ENCODE measurements at regions not wholly inside any gene's neighbourhood (a gene's known extent, or its start where the extent isn't known, plus 50 kb on each side); places are given as distances from the start of the nearest gene placed in this dataset.

- Mint-ChIP-seq H3K27me3 (no peaks in the 10 kb centered on the region), H3K4me3 (no peak overlapping the region), H3K27ac (no peak overlapping the region), H3K4me1 (peaks cover 11% of the 10 kb centered on the region), H3K9me3 (no peaks in the 10 kb centered on the region), H3K36me3 (ENCODE audit: low read depth) (no peaks in the 10 kb centered on the region)
- no peak for ATAC-seq (replicated peaks)
Measured at GRCh38 chr22:42330170-42330569, 59.7 kb upstream of the TCF20 start.

GRCh38 chr22:42329504-42329903, 59.1 kb upstream of the TCF20 start:
- H3K36me3 Mint-ChIP-seq (ENCODE audit: low read depth), result no peaks in the 10 kb centered on the region
- no peaks in the 10 kb centered on the region for H3K9me3 Mint-ChIP-seq
- no peaks in the 10 kb centered on the region for H3K27me3 Mint-ChIP-seq
- H3K4me3 Mint-ChIP-seq, result no peak overlapping the region
- H3K4me1 Mint-ChIP-seq, result peaks cover 13% of the 10 kb centered on the region
- no peak overlapping the region for H3K27ac Mint-ChIP-seq
- ATAC-seq (replicated peaks), result no peak

GRCh38 chr22:42328784-42329145, 58.3 kb upstream of the TCF20 start:
- no peaks in the 10 kb centered on the region for H3K27me3 Mint-ChIP-seq
- no peaks in the 10 kb centered on the region for H3K36me3 Mint-ChIP-seq (ENCODE audit: low read depth)
- H3K4me1 Mint-ChIP-seq, result peaks cover 15% of the 10 kb centered on the region
- no peaks in the 10 kb centered on the region for H3K9me3 Mint-ChIP-seq
- ATAC-seq (replicated peaks), result no peak
- peak overlapping the region; percentile 1 for H3K4me3 Mint-ChIP-seq
- H3K27ac Mint-ChIP-seq, result peak overlapping the region; percentile 7

- Mint-ChIP-seq H3K27ac (peak overlapping the region; percentile 7), H3K4me1 (peaks cover 15% of the 10 kb centered on the region), H3K4me3 (peak overlapping the region; percentile 1), H3K36me3 (ENCODE audit: low read depth) (no peaks in the 10 kb centered on the region), H3K9me3 (no peaks in the 10 kb centered on the region), H3K27me3 (no peaks in the 10 kb centered on the region)
- ATAC-seq (replicated peaks), result peak; percentile 81
Measured at GRCh38 chr22:42328130-42328783, 57.8 kb upstream of the TCF20 start.

- Mint-ChIP-seq H3K9me3 (no peaks in the 10 kb centered on the region), H3K27ac (peak overlapping the region; percentile 3), H3K27me3 (no peaks in the 10 kb centered on the region), H3K36me3 (ENCODE audit: low read depth) (no peaks in the 10 kb centered on the region), H3K4me3 (peak overlapping the region; percentile 1), H3K4me1 (peaks cover 15% of the 10 kb centered on the region)
- peak; percentile 33 for ATAC-seq (replicated peaks)
Measured at GRCh38 chr22:42327462-42328129, 57.1 kb upstream of the TCF20 start.

- ATAC-seq (replicated peaks), result no peak
- Mint-ChIP-seq H3K9me3 (no peaks in the 10 kb centered on the region), H3K27me3 (no peaks in the 10 kb centered on the region), H3K36me3 (ENCODE audit: low read depth) (no peaks in the 10 kb centered on the region), H3K27ac (peak overlapping the region; percentile 15), H3K4me1 (peaks cover 15% of the 10 kb centered on the region), H3K4me3 (no peak overlapping the region)
Measured at GRCh38 chr22:42326801-42327200, 56.3 kb upstream of the TCF20 start.

GRCh38 chr22:42326301-42326700, 55.8 kb upstream of the TCF20 start:
- ATAC-seq (replicated peaks), result no peak
- Mint-ChIP-seq H3K36me3 (ENCODE audit: low read depth) (no peaks in the 10 kb centered on the region), H3K4me3 (no peak overlapping the region), H3K27me3 (no peaks in the 10 kb centered on the region), H3K9me3 (no peaks in the 10 kb centered on the region), H3K27ac (peak overlapping the region; percentile 15), H3K4me1 (peaks cover 15% of the 10 kb centered on the region)

GRCh38 chr22:42324990-42325710, 54.7 kb upstream of the TCF20 start:
- H3K4me1 Mint-ChIP-seq, result peaks cover 18% of the 10 kb centered on the region

GRCh38 chr22:42324566-42324965, 54.1 kb upstream of the TCF20 start:
- Mint-ChIP-seq H3K4me3 (peak overlapping the region; percentile 16), H3K36me3 (ENCODE audit: low read depth) (no peaks in the 10 kb centered on the region), H3K27ac (peak overlapping the region; percentile 73), H3K4me1 (peaks cover 20% of the 10 kb centered on the region), H3K9me3 (no peaks in the 10 kb centered on the region), H3K27me3 (no peaks in the 10 kb centered on the region)
- no peak for ATAC-seq (replicated peaks)

More at GRCh38 chr22:42324990-42325710, 54.7 kb upstream of the TCF20 start:
- Mint-ChIP-seq H3K4me3 (peak overlapping the region; percentile 16), H3K9me3 (no peaks in the 10 kb centered on the region), H3K27ac (peak overlapping the region; percentile 73), H3K36me3 (ENCODE audit: low read depth) (no peaks in the 10 kb centered on the region), H3K27me3 (no peaks in the 10 kb centered on the region)
- ATAC-seq (replicated peaks), result peak; percentile 28

- no peak overlapping the region for H3K27ac Mint-ChIP-seq
- H3K36me3 Mint-ChIP-seq (ENCODE audit: low read depth), result no peaks in the 10 kb centered on the region
- no peaks in the 10 kb centered on the region for H3K27me3 Mint-ChIP-seq
- no peak overlapping the region for H3K4me3 Mint-ChIP-seq
- H3K9me3 Mint-ChIP-seq, result no peaks in the 10 kb centered on the region
- ATAC-seq (replicated peaks), result no peak
- H3K4me1 Mint-ChIP-seq, result peaks cover 20% of the 10 kb centered on the region
Measured at GRCh38 chr22:42323971-42324370, 53.5 kb upstream of the TCF20 start.

GRCh38 chr22:42322562-42322926, 52.1 kb upstream of the TCF20 start:
- no peaks in the 10 kb centered on the region for H3K27me3 Mint-ChIP-seq

GRCh38 chr22:42321908-42322561, 51.6 kb upstream of the TCF20 start:
- no peaks in the 10 kb centered on the region for H3K9me3 Mint-ChIP-seq
- H3K4me3 Mint-ChIP-seq, result no peak overlapping the region
- H3K27ac Mint-ChIP-seq, result peak overlapping the region; percentile 12
- H3K4me1 Mint-ChIP-seq, result peaks cover 11% of the 10 kb centered on the region
- no peaks in the 10 kb centered on the region for H3K36me3 Mint-ChIP-seq (ENCODE audit: low read depth)
- ATAC-seq (replicated peaks), result no peak
- H3K27me3 Mint-ChIP-seq, result no peaks in the 10 kb centered on the region

More at GRCh38 chr22:42322562-42322926, 52.1 kb upstream of the TCF20 start:
- Mint-ChIP-seq H3K27ac (peak overlapping the region; percentile 12), H3K4me1 (peaks cover 9% of the 10 kb centered on the region), H3K36me3 (ENCODE audit: low read depth) (no peaks in the 10 kb centered on the region), H3K4me3 (no peak overlapping the region), H3K9me3 (no peaks in the 10 kb centered on the region)
- ATAC-seq (replicated peaks), result peak; percentile 38

GRCh38 chr22:42320443-42321416, 50.3 kb upstream of the TCF20 start:
- Mint-ChIP-seq H3K27me3 (no peaks in the 10 kb centered on the region), H3K9me3 (no peaks in the 10 kb centered on the region), H3K36me3 (ENCODE audit: low read depth) (no peaks in the 10 kb centered on the region), H3K27ac (no peak overlapping the region), H3K4me1 (peaks cover 16% of the 10 kb centered on the region), H3K4me3 (no peak overlapping the region)
- ATAC-seq (replicated peaks), result no peak
